HG03457 (cell line): ENCODE measurements at regions not wholly inside any gene's neighbourhood (a gene's known extent, or its start where the extent isn't known, plus 50 kb on each side); places are given as distances from the start of the nearest gene placed in this dataset.
A peak's percentile ranks its signal among the peaks of the same experiment; 100 is the strongest.

Experiments
- ATAC-seq: cut with Tn5 transposase; IDR thresholded peaks from one replicate; pipeline ENCODE4 v1.9.1; 2021; ENCODE audit warnings: moderate number of reproducible peaks; ENCODE audit not compliant: unreplicated experiment

DNA sequence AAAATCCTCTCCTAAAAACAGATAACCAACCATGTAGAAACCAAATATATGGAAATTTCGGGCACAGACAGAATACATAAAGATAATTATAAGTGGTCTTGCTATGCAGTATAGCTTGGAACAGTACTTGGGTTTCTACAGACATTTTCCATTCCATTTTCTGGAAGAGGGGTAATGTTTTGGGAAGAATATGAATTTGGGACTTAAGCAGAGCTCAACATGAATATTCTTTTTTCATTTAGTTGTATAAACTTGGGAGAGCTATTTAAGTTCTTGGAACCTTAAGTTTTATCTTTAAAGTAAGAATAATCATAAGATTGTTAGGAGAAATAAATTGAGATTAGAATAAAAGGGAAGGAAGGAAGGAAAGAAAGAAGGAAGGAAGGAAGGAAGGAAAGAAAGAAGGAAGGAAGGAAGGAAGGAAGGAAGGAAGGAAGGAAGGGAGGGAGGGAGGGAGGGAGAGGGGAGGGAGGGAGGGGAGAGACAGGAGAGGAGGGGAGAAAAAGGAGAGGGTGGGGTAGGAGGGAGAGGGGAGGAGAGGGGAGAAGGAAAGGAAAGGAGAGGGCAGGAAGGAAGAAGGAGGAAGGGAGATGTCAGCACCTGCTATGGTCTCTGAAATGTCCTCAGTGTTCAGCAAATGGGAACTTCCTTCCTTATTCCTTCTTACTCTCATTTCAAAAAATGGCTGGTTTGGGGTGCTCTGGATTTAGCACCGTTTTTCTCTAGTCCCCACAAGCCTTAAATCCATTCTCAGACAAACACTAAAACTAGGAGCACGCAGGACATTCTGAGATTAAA is 248.3 kb downstream of the LY86 start:
- ATAC-seq, result no peak

- ATAC-seq, result no peak
These were observed 249.1 kb downstream of the LY86 start for GRCh38 chr6:6837541-6838080.

DNA sequence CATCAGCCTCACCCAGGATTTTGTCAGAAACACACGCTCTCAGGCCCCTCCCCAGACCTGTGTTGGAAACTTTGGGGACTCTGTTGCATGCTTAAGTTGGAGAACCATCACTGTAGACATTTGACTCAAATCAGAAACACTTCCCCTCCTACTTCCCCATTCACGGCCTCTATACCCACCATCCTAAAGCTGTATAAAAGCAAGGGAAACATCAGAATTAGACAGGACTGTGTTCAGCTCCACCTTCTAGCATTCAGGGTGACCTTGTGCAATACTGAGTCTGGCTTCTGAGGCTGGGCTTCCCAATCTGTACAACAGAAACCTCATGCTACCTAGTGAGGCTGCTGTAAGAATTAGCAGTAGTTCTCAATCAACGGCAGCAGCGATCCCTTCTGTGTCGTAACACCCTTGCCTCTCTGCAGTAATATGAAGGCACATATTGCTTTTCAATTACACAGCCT is 252.3 kb downstream of the LY86 start:
- ATAC-seq, result peak; percentile 78

- no peak for ATAC-seq
These were observed 253.1 kb downstream of the LY86 start for GRCh38 chr6:6841571-6841970.

DNA sequence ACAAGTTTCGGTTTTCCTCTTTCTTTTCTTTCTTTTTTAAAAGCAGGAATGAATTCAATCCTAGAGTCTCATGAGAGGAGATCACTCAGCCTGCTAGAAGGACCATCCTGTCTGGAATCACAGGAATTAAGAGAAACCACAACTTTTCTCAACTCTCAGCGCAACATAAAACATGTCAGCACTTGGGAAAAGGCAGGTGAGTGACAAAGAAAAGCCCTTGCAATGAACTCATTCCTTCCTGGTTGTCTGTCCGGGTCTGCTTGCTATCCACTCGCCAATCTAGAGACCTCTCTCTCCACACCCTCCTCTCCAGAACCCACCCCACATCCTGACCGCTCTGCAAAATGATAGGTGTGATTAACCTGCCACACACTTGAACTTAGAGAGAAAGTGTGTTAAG is 253.8 kb downstream of the LY86 start:
- ATAC-seq, result no peak

- no peak for ATAC-seq
These were observed 254.6 kb downstream of the LY86 start for GRCh38 chr6:6843057-6843627.

DNA sequence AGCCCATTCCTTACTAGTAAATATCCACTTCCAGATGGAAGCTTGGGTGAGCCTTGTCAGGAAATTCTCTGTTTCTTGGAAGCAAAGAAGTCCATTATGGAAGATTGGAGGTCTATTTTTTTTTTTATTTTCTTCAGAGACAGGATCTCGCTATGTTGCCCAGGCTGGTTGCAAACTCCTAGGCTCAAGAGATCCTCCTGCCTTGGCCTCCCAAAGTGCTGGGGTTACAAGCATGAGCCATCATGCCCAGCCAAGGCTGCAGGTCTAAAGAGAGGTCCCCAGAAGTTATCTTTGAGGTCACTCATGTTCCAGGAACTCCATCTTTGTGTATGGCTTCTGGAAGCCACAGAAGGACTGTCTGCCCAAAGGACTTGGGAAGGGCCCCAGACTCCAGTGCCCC is 255.3 kb downstream of the LY86 start:
- ATAC-seq, result no peak

DNA sequence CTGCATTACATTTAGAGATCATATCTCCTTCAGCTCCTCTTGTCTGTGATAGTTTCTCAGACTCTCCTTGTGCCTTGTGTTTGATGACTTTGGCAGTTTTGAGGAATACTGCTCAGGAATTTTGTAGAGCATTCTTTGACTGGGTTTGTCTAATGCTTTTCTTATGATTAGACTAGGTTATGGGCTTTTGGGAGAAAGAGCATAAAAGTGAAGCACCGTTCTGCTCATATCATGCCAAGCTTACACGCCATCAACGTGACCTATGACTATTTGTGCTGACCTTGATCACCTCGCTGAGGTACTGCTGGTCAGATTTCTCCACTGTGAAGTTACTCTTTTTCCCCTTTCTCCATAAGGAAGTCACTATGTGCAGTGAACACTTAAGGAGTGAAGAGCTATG is 256.0 kb downstream of the LY86 start:
- no peak for ATAC-seq

DNA sequence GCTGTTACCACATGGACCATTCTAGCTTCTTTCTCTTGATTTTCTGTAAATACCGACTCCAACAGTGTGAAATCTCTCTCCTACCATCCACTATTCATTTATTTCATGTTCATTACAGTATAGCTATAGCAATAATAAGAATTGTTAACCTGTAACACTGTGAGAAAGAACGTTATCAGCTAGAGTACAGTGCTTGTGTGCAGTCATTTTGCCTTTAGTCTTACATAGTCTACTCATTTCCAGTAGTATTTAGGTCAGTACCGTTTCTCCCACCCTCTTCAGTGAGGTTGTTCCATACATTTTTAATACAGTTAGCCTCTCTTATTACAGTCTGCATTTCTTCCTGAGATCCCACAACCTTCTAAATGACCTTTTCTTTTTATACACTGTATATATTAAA is 257.1 kb downstream of the LY86 start:
- no peak for ATAC-seq

DNA sequence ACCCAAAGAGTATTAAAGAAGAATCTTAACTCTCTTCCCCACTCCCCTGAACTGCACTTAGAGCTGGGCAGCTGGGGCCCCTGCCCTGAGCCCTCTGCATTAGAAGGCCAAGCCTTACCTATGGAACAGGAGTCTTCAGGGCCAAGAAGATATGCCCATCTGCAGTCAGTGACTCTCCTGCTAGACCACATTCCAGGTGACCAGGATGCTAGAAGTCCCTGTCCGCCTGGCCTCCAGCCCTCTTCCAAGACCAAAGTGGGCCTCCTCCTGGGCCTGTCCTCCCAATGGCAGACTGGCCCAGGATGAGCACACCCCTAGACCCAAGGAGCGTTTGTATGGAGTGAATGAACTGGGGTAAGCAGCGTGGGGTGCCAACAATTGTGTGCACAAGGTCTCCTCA is 259.1 kb downstream of the LY86 start:
- ATAC-seq, result no peak

GRCh38 chr6:6851059-6851948 is 256.5 kb upstream of the RREB1 start:
- no peak for ATAC-seq

DNA sequence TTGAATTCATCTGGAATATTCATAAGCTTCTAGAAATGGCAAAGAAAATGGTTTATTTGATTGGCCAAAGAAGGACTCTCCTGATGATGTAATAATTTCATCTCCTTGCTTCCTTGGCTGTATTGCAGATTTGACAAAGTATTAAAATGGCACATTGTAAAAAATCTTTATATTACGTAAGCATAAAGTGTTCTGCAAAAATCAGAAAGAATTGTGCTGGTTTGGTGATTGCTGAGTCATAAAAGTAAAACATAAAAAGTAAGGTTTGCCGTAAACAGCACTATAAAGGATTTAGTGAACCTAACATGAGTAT is 255.9 kb upstream of the RREB1 start:
- no peak for ATAC-seq

DNA sequence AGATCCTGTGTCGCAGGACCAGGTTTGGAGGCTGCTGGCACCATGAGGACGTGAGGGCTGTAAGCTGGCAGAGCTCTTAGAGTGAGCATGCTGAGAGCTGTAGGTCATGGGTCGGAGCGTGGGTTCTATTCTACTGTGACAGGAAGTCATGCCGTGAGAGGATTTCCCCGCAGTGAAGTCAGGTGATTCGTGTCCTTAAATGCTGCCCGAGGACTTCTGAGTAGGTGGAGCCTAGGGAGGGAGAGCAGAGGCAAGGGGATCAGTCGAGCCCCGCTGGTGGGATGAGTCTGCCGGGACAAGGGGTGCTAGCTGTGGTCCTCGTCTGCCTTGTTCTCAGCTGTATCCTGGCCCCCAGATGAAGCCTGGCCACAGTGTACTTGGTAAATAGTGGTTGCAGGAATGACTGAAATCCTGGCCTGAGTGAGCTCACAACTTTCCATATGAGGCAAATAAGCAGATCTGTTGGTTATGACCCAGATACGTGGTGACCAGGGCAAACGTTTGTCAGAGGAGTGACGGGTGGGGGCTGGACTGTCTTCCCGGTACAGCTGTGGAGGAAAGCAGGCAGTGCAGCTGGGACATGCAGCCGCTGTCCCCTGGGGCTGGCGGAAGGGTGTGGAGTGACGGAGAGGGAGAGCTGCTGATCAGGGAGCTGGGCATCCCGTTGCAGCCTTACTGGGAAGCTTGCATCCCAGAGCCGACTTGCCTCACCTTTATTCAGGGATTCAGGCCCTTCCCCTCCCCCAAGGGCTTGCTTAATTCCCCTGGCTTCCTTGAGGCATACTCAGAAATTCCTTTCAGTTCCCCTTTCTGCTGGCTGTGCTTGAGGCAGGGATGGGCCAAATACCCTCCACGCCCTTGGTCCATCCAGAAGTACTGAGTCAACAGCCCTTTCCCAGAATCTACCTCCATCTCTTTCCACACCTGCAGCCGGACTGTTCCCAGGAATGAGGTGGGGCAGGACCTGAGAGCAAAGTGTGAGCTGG is 250.9 kb upstream of the RREB1 start:
- peak; percentile 75 for ATAC-seq

GRCh38 chr6:6857528-6857927 is 250.2 kb upstream of the RREB1 start:
- ATAC-seq, result no peak

GRCh38 chr6:6858533-6858982 is 249.2 kb upstream of the RREB1 start:
- no peak for ATAC-seq

GRCh38 chr6:6859105-6859504 is 248.7 kb upstream of the RREB1 start:
- ATAC-seq, result no peak

DNA sequence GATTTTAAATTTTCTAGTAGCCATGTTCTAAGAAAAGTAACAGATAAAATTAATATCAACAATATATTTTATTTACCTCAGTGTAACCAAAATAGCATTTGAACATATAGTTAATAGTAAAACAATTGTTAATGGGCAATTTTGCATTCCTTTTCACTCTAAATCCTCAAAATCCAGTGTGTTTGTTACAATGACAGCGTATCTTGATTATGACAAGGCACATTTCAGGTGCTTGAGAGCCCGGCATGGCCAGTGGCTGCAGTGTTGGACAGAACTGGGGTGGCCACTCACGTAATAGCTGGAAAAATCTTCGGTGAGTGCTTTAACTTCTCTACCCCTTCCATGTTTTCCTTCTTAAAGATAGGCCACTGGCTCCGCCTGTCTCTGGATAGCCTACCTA is 248.0 kb upstream of the RREB1 start:
- ATAC-seq, result no peak

DNA sequence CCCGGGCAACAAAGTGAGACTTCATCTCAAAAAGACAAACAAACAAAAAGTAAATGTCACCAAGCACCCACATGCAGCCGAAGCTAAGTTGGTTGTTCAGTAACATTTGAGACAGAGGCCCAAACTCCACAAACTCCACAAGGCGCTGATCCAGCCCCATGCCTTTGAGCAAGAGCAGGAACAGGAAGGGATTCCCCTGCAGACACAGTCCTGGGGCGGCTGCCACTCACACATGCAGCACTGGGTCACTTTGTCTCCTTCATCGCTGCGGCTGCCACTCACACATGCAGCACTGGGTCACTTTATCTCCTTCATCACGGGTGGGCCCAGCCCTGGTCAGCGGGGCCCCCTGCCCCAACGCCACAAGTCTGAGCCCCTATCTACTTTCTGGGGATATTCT is 246.9 kb upstream of the RREB1 start:
- ATAC-seq, result no peak

- ATAC-seq, result no peak
These were observed 246.3 kb upstream of the RREB1 start for GRCh38 chr6:6861351-6861894.

DNA sequence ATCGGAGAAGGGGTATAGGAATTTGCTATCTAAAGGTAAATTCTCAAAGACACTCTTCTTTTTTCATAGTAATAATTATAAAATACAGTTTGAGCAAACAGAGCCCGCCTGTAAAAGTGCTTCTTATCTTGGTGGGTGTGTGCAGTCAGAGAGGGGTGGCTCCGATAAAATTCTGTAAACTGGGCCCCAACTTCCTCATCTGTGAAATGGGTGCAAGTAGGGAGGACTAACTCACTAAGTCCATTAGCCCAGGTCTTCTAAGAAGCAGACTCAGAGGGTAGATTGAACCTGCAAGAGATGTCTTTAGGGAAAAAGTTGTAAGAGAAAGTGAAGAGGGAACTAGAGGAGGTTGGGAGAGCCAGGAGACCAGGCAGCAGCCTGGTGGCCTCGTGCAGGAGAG is 245.8 kb upstream of the RREB1 start:
- no peak for ATAC-seq
